ENCODE measurements at regions not wholly inside any gene's neighbourhood (a gene's known extent, or its start where the extent isn't known, plus 50 kb on each side); places are given as distances from the start of the nearest gene placed in this dataset.

GRCh38 chr9:80417211-80417773 is 845.5 kb downstream of the TLE4 start:
- Histone ChIP-seq H3K27ac (replicated peaks in 1 of 4) (no peak overlapping the region), H3K4me1 (no peaks in the 10 kb centered on the region), H3K36me3 (no peaks in the 10 kb centered on the region), H3K9me3 (peaks cover 0 to 28% (median 8%) of the 10 kb centered on the region in 4 donors), H3K27me3 (no peaks in the 10 kb centered on the region), H3K4me3 (no peak overlapping the region)
- DNase-seq (ENCODE audit: extremely low spot score) = no peak
- intact Hi-C loops (cut with DNase I) = no loop called here
- no peak for TF ChIP-seq CTCF (IDR thresholded peaks at IDR 0.05)
- TF ChIP-seq POLR2A (IDR thresholded peaks at IDR 0.05; ENCODE audit: low read depth) = no peak
- TF ChIP-seq EP300 (IDR thresholded peaks at IDR 0.05) = no peak
- no peak for TF ChIP-seq POLR2AphosphoS5 (IDR thresholded peaks at IDR 0.05)

- H3K4me1 ChIP-seq = peaks cover 0 to 9% (median 4%) of the 10 kb centered on the region in 4 donors
- no peaks in the 10 kb centered on the region for H3K9me3 ChIP-seq
- no peak for TF ChIP-seq EP300 (IDR thresholded peaks at IDR 0.05)
- TF ChIP-seq CTCF (IDR thresholded peaks at IDR 0.05) = no peak
- no peak for TF ChIP-seq POLR2AphosphoS5 (IDR thresholded peaks at IDR 0.05)
- no peak for TF ChIP-seq POLR2A (IDR thresholded peaks at IDR 0.05; ENCODE audit: low read depth)
- H3K27ac ChIP-seq (replicated peaks in 1 of 4) = no peak overlapping the region
- intact Hi-C loops (cut with DNase I) = no loop called here
- no peaks in the 10 kb centered on the region for H3K27me3 ChIP-seq
- H3K36me3 ChIP-seq = no peaks in the 10 kb centered on the region
- H3K4me3 ChIP-seq = no peak overlapping the region
- no peak for DNase-seq (ENCODE audit: extremely low spot score)
- WGBS = 44% methylated on average over 5 of the region's 5 CpGs
These were observed 838.3 kb downstream of the TLE4 start for GRCh38 chr9:80410106-80410505.

GRCh38 chr9:80407220-80407619 is 835.5 kb downstream of the TLE4 start:
- no peaks in the 10 kb centered on the region for H3K9me3 ChIP-seq
- H3K4me1 ChIP-seq = peaks cover 0 to 9% (median 4%) of the 10 kb centered on the region in 4 donors
- DNase-seq (ENCODE audit: extremely low spot score) = no peak
- no peak overlapping the region for H3K27ac ChIP-seq (replicated peaks in 1 of 4)
- H3K27me3 ChIP-seq = no peaks in the 10 kb centered on the region
- TF ChIP-seq POLR2A (IDR thresholded peaks at IDR 0.05; ENCODE audit: low read depth) = no peak
- no peak for TF ChIP-seq CTCF (IDR thresholded peaks at IDR 0.05)
- TF ChIP-seq EP300 (IDR thresholded peaks at IDR 0.05) = no peak
- TF ChIP-seq POLR2AphosphoS5 (IDR thresholded peaks at IDR 0.05) = no peak
- H3K4me3 ChIP-seq = no peak overlapping the region
- WGBS = 97% methylated on average over 5 of the region's 5 CpGs
- intact Hi-C loops (cut with DNase I) = no loop called here
- no peaks in the 10 kb centered on the region for H3K36me3 ChIP-seq

- H3K4me3 ChIP-seq = no peak overlapping the region
- WGBS = 93% methylated on average over 4 of the region's 4 CpGs
- H3K27ac ChIP-seq (replicated peaks in 1 of 4) = no peak overlapping the region
- peaks cover 0 to 8% (median 2%) of the 10 kb centered on the region in 4 donors for H3K9me3 ChIP-seq
- intact Hi-C loops (cut with DNase I) = no loop called here
- DNase-seq (ENCODE audit: extremely low spot score) = no peak
- H3K36me3 ChIP-seq = no peaks in the 10 kb centered on the region
- H3K4me1 ChIP-seq = no peaks in the 10 kb centered on the region
- TF ChIP-seq EP300 (IDR thresholded peaks at IDR 0.05) (no peak), POLR2AphosphoS5 (IDR thresholded peaks at IDR 0.05) (no peak), CTCF (IDR thresholded peaks at IDR 0.05) (no peak), POLR2A (IDR thresholded peaks at IDR 0.05; ENCODE audit: low read depth) (no peak)
- no peaks in the 10 kb centered on the region for H3K27me3 ChIP-seq
These were observed 829.5 kb downstream of the TLE4 start for GRCh38 chr9:80401243-80401642.

GRCh38 chr9:80400624-80401230 is 829.0 kb downstream of the TLE4 start:
- Histone ChIP-seq H3K27me3 (no peaks in the 10 kb centered on the region), H3K9me3 (peaks cover 0 to 8% (median 2%) of the 10 kb centered on the region in 4 donors), H3K4me3 (no peak overlapping the region), H3K36me3 (no peaks in the 10 kb centered on the region), H3K27ac (replicated peaks in 1 of 4) (no peak overlapping the region), H3K4me1 (no peaks in the 10 kb centered on the region)
- intact Hi-C loops (cut with DNase I) = no loop called here
- no peak for TF ChIP-seq POLR2A (IDR thresholded peaks at IDR 0.05; ENCODE audit: low read depth)
- TF ChIP-seq CTCF (IDR thresholded peaks at IDR 0.05) = no peak
- TF ChIP-seq EP300 (IDR thresholded peaks at IDR 0.05) = no peak
- TF ChIP-seq POLR2AphosphoS5 (IDR thresholded peaks at IDR 0.05) = no peak
- no peak for DNase-seq (ENCODE audit: extremely low spot score)
- WGBS = 92% methylated on average over 3 of the region's 3 CpGs
